ENCODE measurements at regions not wholly inside any gene's neighbourhood (a gene's known extent, or its start where the extent isn't known, plus 50 kb on each side); places are given as distances from the start of the nearest gene placed in this dataset.
A peak's percentile ranks its signal among the peaks of the same experiment; 100 is the strongest.

DNA sequence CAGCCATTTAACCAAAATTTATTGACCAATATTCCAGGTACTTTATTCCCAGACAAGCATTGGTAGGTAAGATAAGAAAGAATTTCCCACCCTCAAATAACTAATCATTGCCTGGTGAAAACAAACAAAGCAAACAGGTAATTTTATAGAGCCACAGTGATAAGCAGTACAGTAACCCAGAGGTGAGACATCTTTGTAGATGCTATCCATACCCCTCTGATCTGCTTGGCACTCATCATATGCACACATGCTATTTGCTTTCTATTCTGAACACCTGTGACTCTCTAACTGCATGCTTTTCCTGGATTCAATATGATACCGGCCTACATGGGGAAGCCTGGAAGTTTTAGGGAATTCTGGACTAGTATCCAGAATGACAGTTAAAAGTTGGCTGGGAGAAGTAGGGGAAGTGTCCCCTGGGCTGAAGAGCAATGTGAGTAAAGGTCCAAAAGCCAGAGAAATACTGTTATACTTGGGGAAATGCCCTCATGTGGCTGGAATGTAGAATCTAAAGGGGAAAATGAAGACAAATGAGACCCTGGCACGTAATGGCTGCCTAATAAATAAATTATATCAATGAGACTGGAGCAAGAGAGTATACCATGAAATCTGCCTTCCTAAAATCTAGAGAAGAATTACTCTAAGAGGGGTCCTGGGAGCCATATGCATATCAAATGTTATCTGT is 243.8 kb upstream of the ADAMTSL1 start:
- Histone ChIP-seq H3K9ac (ENCODE audit: insufficient read depth, low read length) (no peak overlapping the region), H2AFZ (ENCODE audit: low read length) (no peak overlapping the region), H3K9me3 (ENCODE audit: control insufficient read depth, insufficient read depth, low read depth, low read length) (no peaks in the 10 kb centered on the region), H3K79me2 (ENCODE audit: control insufficient read depth, insufficient read depth, low read length) (no peaks in the 10 kb centered on the region), H3K27me3 (ENCODE audit: control insufficient read depth, insufficient read depth, low read length) (no peaks in the 10 kb centered on the region), H3K4me2 (ENCODE audit: extremely low read depth, insufficient read depth, low read length) (no peak overlapping the region), H3K4me1 (ENCODE audit: control insufficient read depth, extremely low read depth, insufficient read depth, low read length) (no peaks in the 10 kb centered on the region), H3K36me3 (ENCODE audit: control insufficient read depth, insufficient read depth, low read length) (no peaks in the 10 kb centered on the region), H3K4me3 (replicated peaks in 1 of 4; ENCODE audit: control extremely low read depth in 1 of 4, insufficient read depth in 1 of 4, low read depth in 3 of 4, low read length in 4 of 4) (no peak overlapping the region), H4K20me1 (ENCODE audit: control insufficient read depth, extremely low read depth, insufficient read depth, low read length) (no peaks in the 10 kb centered on the region), H3K27ac (ENCODE audit: insufficient read depth, low read length) (no peak overlapping the region)
- no peak for TF ChIP-seq EZH2 (IDR thresholded peaks at IDR 0.05; ENCODE audit: low read length, missing control alignments)
- TF ChIP-seq, protein P1, sequence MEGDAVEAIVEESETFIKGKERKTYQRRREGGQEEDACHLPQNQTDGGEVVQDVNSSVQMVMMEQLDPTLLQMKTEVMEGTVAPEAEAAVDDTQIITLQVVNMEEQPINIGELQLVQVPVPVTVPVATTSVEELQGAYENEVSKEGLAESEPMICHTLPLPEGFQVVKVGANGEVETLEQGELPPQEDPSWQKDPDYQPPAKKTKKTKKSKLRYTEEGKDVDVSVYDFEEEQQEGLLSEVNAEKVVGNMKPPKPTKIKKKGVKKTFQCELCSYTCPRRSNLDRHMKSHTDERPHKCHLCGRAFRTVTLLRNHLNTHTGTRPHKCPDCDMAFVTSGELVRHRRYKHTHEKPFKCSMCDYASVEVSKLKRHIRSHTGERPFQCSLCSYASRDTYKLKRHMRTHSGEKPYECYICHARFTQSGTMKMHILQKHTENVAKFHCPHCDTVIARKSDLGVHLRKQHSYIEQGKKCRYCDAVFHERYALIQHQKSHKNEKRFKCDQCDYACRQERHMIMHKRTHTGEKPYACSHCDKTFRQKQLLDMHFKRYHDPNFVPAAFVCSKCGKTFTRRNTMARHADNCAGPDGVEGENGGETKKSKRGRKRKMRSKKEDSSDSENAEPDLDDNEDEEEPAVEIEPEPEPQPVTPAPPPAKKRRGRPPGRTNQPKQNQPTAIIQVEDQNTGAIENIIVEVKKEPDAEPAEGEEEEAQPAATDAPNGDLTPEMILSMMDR (conservative IDR thresholded peaks at IDR 0.05 in 1 of 2, IDR thresholded peaks at IDR 0.05 in 1 of 2; ENCODE audit: low read depth in 1 of 2, low read length in 2 of 2) = no peak
- DNase-seq (ENCODE audit: low read depth in 2 of 2) = no peak

DNA sequence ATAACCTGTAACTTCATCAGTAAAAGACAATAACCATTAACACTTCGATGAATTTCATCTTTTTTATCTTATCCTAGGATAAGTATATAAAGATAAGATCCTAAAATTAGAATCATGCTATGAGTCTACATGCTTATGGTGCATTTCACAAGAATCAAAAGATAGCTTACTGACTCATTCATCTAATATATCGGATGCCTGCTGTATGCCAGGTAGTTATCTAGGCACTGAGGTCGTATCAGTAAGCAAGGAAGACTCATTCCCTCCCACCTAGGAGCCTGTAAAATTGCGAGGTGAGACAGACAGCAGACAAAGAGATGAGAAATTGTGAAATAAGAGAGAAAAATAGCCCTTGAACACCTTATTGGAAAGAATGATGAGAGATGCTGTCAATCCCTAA is 240.6 kb upstream of the ADAMTSL1 start:
- Histone ChIP-seq H4K20me1 (ENCODE audit: control insufficient read depth, extremely low read depth, insufficient read depth, low read length) (no peaks in the 10 kb centered on the region), H3K9ac (ENCODE audit: insufficient read depth, low read length) (no peak overlapping the region), H3K36me3 (ENCODE audit: control insufficient read depth, insufficient read depth, low read length) (no peaks in the 10 kb centered on the region), H3K27me3 (ENCODE audit: control insufficient read depth, insufficient read depth, low read length) (no peaks in the 10 kb centered on the region), H3K4me3 (replicated peaks in 1 of 4; ENCODE audit: control extremely low read depth in 1 of 4, insufficient read depth in 1 of 4, low read depth in 3 of 4, low read length in 4 of 4) (no peak overlapping the region), H3K27ac (ENCODE audit: insufficient read depth, low read length) (no peak overlapping the region), H3K4me2 (ENCODE audit: extremely low read depth, insufficient read depth, low read length) (no peak overlapping the region), H3K79me2 (ENCODE audit: control insufficient read depth, insufficient read depth, low read length) (no peaks in the 10 kb centered on the region), H3K4me1 (ENCODE audit: control insufficient read depth, extremely low read depth, insufficient read depth, low read length) (peaks cover 7% of the 10 kb centered on the region), H3K9me3 (ENCODE audit: control insufficient read depth, insufficient read depth, low read depth, low read length) (no peaks in the 10 kb centered on the region), H2AFZ (ENCODE audit: low read length) (no peak overlapping the region)
- no peak for TF ChIP-seq EZH2 (IDR thresholded peaks at IDR 0.05; ENCODE audit: low read length, missing control alignments)
- TF ChIP-seq, protein P1 (conservative IDR thresholded peaks at IDR 0.05 in 1 of 2, IDR thresholded peaks at IDR 0.05 in 1 of 2; ENCODE audit: low read depth in 1 of 2, low read length in 2 of 2) = no peak
- peak in 1 of 2 donors; percentile 10 for DNase-seq (ENCODE audit: low read depth in 2 of 2)

DNA sequence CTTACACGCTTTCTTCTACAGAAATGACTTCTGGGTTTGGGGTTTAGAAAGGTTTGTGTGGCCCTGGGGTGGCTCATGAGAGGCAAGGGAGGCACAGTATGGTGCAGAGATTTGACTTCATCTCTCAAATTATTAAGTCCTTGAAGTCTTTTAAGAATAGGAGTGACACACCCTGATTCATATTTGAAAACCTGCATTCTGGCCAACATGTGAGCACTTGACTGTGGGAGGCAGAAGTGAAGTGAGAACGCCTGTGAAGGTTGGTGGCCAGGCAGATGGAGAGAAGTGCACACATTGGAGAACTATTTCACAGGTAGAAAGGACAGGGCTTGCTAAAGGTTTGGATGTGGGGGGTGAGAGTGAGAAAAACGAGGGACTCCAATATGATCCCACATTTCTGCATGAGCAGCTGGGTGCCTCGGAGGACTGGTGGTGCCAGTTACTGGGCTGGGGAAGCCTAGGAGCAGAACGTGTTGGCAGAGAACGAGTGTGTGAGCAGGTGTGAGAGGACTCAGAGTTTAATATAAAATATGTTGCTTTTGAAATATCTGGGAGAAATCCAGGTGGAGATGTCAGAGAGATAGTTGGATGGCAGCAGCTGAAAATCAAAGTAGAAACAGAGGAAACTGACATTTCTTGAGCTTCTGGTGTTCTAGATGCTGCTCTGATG is 240.0 kb upstream of the ADAMTSL1 start:
- no peaks in the 10 kb centered on the region for H3K27me3 ChIP-seq (ENCODE audit: control insufficient read depth, insufficient read depth, low read length)
- TF ChIP-seq, protein P1 (conservative IDR thresholded peaks at IDR 0.05 in 1 of 2, IDR thresholded peaks at IDR 0.05 in 1 of 2; ENCODE audit: low read depth in 1 of 2, low read length in 2 of 2) = no peak
- TF ChIP-seq EZH2 (IDR thresholded peaks at IDR 0.05; ENCODE audit: low read length, missing control alignments) = no peak

More for the DNA sequence above, 240.0 kb upstream of the ADAMTSL1 start:
- DNase-seq (ENCODE audit: low read depth in 2 of 2) = no peak
- Histone ChIP-seq H3K4me1 (ENCODE audit: control insufficient read depth, extremely low read depth, insufficient read depth, low read length) (peaks cover 7% of the 10 kb centered on the region), H2AFZ (ENCODE audit: low read length) (no peak overlapping the region), H3K9ac (ENCODE audit: insufficient read depth, low read length) (no peak overlapping the region), H3K27ac (ENCODE audit: insufficient read depth, low read length) (no peak overlapping the region), H3K79me2 (ENCODE audit: control insufficient read depth, insufficient read depth, low read length) (no peaks in the 10 kb centered on the region), H3K9me3 (ENCODE audit: control insufficient read depth, insufficient read depth, low read depth, low read length) (no peaks in the 10 kb centered on the region), H3K4me3 (replicated peaks in 1 of 4; ENCODE audit: control extremely low read depth in 1 of 4, insufficient read depth in 1 of 4, low read depth in 3 of 4, low read length in 4 of 4) (no peak overlapping the region), H4K20me1 (ENCODE audit: control insufficient read depth, extremely low read depth, insufficient read depth, low read length) (no peaks in the 10 kb centered on the region), H3K4me2 (ENCODE audit: extremely low read depth, insufficient read depth, low read length) (no peak overlapping the region), H3K36me3 (ENCODE audit: control insufficient read depth, insufficient read depth, low read length) (no peaks in the 10 kb centered on the region)
